ENCODE measurements at regions not wholly inside any gene's neighbourhood (a gene's known extent, or its start where the extent isn't known, plus 50 kb on each side); places are given as distances from the start of the nearest gene placed in this dataset.

GRCh38 chr5:166367391-166367790, 1924.1 kb upstream of the WWC1 start:
- DNase-seq, result no peak

- no peak for DNase-seq
Measured at GRCh38 chr5:166369346-166369745, 1922.1 kb upstream of the WWC1 start.

GRCh38 chr5:166369807-166370206, 1921.6 kb upstream of the WWC1 start:
- no peak for DNase-seq

GRCh38 chr5:166370928-166371690, 1920.3 kb upstream of the WWC1 start:
- no peak for DNase-seq

GRCh38 chr5:166373817-166374216, 1917.6 kb upstream of the WWC1 start:
- no peak for DNase-seq

- DNase-seq, result no peak
Measured at GRCh38 chr5:166377756-166378155, 1913.7 kb upstream of the WWC1 start.

- no peak for DNase-seq
Measured at GRCh38 chr5:166379517-166379916, 1911.9 kb upstream of the WWC1 start.

GRCh38 chr5:166382031-166382430, 1909.4 kb upstream of the WWC1 start:
- DNase-seq, result no peak

- DNase-seq, result no peak
Measured at GRCh38 chr5:166398131-166398530, 1893.3 kb upstream of the WWC1 start.

- DNase-seq, result no peak
Measured at GRCh38 chr5:166399781-166400180, 1891.7 kb upstream of the WWC1 start.

- DNase-seq, result no peak
Measured at GRCh38 chr5:166401391-166401790, 1890.1 kb upstream of the WWC1 start.

GRCh38 chr5:166412191-166412590, 1879.3 kb upstream of the WWC1 start:
- no peak for DNase-seq

- no peak for DNase-seq
Measured at GRCh38 chr5:166427211-166427610, 1864.2 kb upstream of the WWC1 start.

GRCh38 chr5:166428264-166428803, 1863.1 kb upstream of the WWC1 start:
- no peak for DNase-seq

GRCh38 chr5:166430491-166431319, 1860.7 kb upstream of the WWC1 start:
- no peak for DNase-seq

- no peak for DNase-seq
Measured at GRCh38 chr5:166431456-166431855, 1860.0 kb upstream of the WWC1 start.

GRCh38 chr5:166433679-166434078, 1857.8 kb upstream of the WWC1 start:
- no peak for DNase-seq

- DNase-seq, result no peak
Measured at GRCh38 chr5:166436872-166437271, 1854.6 kb upstream of the WWC1 start.

- no peak for DNase-seq
Measured at GRCh38 chr5:166486348-166486747, 1805.1 kb upstream of the WWC1 start.

GRCh38 chr5:166488560-166488959, 1802.9 kb upstream of the WWC1 start:
- no peak for DNase-seq

GRCh38 chr5:166493040-166493439, 1798.4 kb upstream of the WWC1 start:
- DNase-seq, result no peak

- no peak for DNase-seq
Measured at GRCh38 chr5:166493612-166494011, 1797.8 kb upstream of the WWC1 start.

GRCh38 chr5:166497496-166498104, 1793.8 kb upstream of the WWC1 start:
- DNase-seq, result no peak
